Spleen (tissue), 7 donors: ENCODE measurements at regions not wholly inside any gene's neighbourhood (a gene's known extent, or its start where the extent isn't known, plus 50 kb on each side); places are given as distances from the start of the nearest gene placed in this dataset.

Experiments
- CTCF ChIP-seq, 11 experiments: fragments of 200-600 bp in 7 of 11; fragments of 450-650 bp in 4 of 11; sonication (generic) in 4 of 11; IDR thresholded peaks in 8 of 11; conservative IDR thresholded peaks in 3 of 11; 1 replicate in 7 of 11; 2 replicates in 4 of 11; pipeline versions ENCODE4 v1.4.0 to v1.8.0; 2016 to 2021; ENCODE audit warnings: antibody characterized with exemption in 11 of 11, inconsistent platforms in 4 of 11, mild to moderate bottlenecking in 1 of 11
- POLR2A ChIP-seq, 3 donors: fragments of 450-650 bp; IDR thresholded peaks; one replicate each; pipeline ENCODE4 v1.5.1; 2017; ENCODE audit warnings: antibody characterized with exemption in 3 of 3, mild to moderate bottlenecking in 1 of 3
- POLR2AphosphoS5 ChIP-seq, 3 donors: sonication (generic); formaldehyde crosslinking; IDR thresholded peaks; one replicate each; pipeline ENCODE4 v1.5.1; 2017; ENCODE audit warnings: antibody characterized with exemption in 3 of 3
- donor health status: DM: no; HTN: no; CAD: no; lungs with moderate emphysema.
- donor health status: DM: no; HTN: no; CAD: no.
- donor health status: DM: no; HTN: no; CAD: no.

- no peak for TF ChIP-seq CTCF (IDR thresholded peaks at IDR 0.05 in 8 of 11, conservative IDR thresholded peaks at IDR 0.05 in 3 of 11)
- TF ChIP-seq POLR2AphosphoS5 (IDR thresholded peaks at IDR 0.05): no peak
- no peak for TF ChIP-seq POLR2A (IDR thresholded peaks at IDR 0.05)
Observed at GRCh38 chr4:35038845-35039244, 1205.5 kb downstream of the ARAP2 start.
